Testis (tissue), 2 donors: ENCODE measurements at regions not wholly inside any gene's neighbourhood (a gene's known extent, or its start where the extent isn't known, plus 50 kb on each side); places are given as distances from the start of the nearest gene placed in this dataset.
"Not testable (repeated sequence)": the region's sequence is repeated elsewhere in the genome, so short reads cannot be mapped to it uniquely, and the experiment has no call there.

Experiments
- DNase-seq: peaks from one replicate; pipeline ENCODE4 v3.0.0-alpha.2; 2019
- H3K27ac ChIP-seq, 2 donors: fragments of 200-600 bp; sonication (generic); one replicate each; pipeline ENCODE4 v1.5.1; 2019
- H3K27me3 ChIP-seq: fragments of 200-600 bp; sonication (generic); one replicate; pipeline ENCODE4 v1.5.1; 2019
- H3K36me3 ChIP-seq: fragments of 200-600 bp; sonication (generic); one replicate; pipeline ENCODE4 v1.5.1; 2017; ENCODE audit warnings: low read depth; ENCODE audit errors: missing control alignments
- H3K4me1 ChIP-seq: fragments of 200-600 bp; sonication (generic); one replicate; pipeline ENCODE4 v1.5.1; 2019
- H3K4me3 ChIP-seq, 2 donors: fragments of 200-600 bp; sonication (generic); one replicate each; pipeline ENCODE4 v1.5.1; 2017 to 2019
- H3K9me3 ChIP-seq: fragments of 200-600 bp; sonication (generic); one replicate; pipeline ENCODE4 v1.5.1; 2017
- POLR2A ChIP-seq: fragments of 450-650 bp; IDR thresholded peaks from one replicate; pipeline ENCODE4 v1.6.1; 2017; ENCODE audit warnings: antibody characterized with exemption, mild to moderate bottlenecking, moderate library complexity
- WGBS, 2 donors: methylation state at CpG; one replicate each; pipeline ENCODE4 v1.1.5; 2018; 5-methylcytosine and 5-hydroxymethylcytosine counted together
- intact Hi-C: fragments of 100-400 bp; cut with DNase I; formaldehyde crosslinking; loops from one replicate; pipeline ENCODE4 v1.15.1; 2023; ENCODE audit warnings: low total_unique reads
- TF ChIP-seq, protein P1 (sequence below), 3 experiments: fragments of 450-650 bp in 2 of 3; fragments of 200-600 bp in 1 of 3; sonication (generic) in 1 of 3; IDR thresholded peaks; one replicate each; pipeline ENCODE4 v1.5.1; 2016 to 2019; ENCODE audit warnings: antibody characterized with exemption in 3 of 3, mild to moderate bottlenecking in 2 of 3, moderate library complexity in 1 of 3

DNA sequence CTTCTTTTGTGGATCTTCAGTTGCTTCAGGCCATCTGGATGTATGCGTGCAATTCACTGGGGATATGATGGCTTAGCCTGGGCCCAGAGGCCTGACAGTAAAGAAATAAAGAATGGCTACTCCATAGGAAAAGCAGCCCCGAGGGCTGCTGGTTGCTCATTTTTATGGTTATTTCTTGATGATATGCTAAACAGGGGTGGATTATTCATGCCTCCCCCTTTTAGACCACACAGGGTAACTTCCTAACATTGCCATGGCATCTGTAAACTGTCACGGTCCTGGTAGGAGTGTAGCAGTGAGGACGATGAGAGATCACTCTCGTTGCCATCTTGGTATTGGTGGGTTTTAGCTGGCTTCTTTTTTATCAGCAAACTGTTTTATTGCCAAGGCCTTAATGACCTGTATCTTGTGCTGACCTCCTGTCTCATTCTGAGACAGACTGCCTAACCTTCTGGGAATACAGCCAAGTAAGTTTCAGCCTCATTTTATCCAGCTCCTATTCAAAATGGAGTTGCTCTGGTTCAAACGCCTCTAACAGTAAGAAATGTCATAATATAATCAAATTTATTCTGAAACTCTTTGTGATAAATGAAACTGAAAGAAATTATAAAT lies 60.5 kb downstream of the DSEL start:
- DNase-seq = no peak
- TF ChIP-seq, protein P1, sequence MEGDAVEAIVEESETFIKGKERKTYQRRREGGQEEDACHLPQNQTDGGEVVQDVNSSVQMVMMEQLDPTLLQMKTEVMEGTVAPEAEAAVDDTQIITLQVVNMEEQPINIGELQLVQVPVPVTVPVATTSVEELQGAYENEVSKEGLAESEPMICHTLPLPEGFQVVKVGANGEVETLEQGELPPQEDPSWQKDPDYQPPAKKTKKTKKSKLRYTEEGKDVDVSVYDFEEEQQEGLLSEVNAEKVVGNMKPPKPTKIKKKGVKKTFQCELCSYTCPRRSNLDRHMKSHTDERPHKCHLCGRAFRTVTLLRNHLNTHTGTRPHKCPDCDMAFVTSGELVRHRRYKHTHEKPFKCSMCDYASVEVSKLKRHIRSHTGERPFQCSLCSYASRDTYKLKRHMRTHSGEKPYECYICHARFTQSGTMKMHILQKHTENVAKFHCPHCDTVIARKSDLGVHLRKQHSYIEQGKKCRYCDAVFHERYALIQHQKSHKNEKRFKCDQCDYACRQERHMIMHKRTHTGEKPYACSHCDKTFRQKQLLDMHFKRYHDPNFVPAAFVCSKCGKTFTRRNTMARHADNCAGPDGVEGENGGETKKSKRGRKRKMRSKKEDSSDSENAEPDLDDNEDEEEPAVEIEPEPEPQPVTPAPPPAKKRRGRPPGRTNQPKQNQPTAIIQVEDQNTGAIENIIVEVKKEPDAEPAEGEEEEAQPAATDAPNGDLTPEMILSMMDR (IDR thresholded peaks at IDR 0.05) = no peak
- TF ChIP-seq POLR2A = no peak

DNA sequence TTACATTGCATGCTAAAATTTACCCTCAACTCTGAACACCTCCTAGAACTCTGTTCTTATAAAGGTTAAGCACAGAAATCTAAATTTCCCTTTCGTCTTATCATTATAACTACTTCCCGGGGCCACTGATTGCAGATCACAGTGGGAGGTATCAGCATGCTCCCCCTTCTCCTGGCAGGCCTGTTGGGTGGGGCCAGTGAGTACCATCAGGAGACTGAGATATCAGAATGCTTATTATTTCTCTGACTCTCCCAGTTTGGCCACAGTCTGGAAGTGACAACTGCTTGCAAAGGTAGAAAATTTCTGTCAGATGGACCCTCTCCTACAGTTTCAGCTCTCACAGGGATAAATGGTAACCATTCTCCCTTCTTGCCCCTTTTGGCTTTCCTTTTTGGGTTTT lies 62.6 kb downstream of the DSEL start:
- no peak overlapping the region for H3K27ac ChIP-seq
- intact Hi-C loops = no loop called here
- no peak overlapping the region for H3K4me3 ChIP-seq
- no peaks in the 10 kb centered on the region for H3K36me3 ChIP-seq
- no peaks in the 10 kb centered on the region for H3K4me1 ChIP-seq
- TF ChIP-seq, protein P1 (IDR thresholded peaks at IDR 0.05) = no peak
- no peak for TF ChIP-seq POLR2A
- no peak for DNase-seq
- H3K9me3 ChIP-seq = no peaks in the 10 kb centered on the region
- WGBS, 2 donors = 25 to 30% methylated on average over 2 of the region's 2 CpGs
- no peaks in the 10 kb centered on the region for H3K27me3 ChIP-seq

More for the DNA sequence above, 60.5 kb downstream of the DSEL start:
- H3K4me1 ChIP-seq = no peaks in the 10 kb centered on the region
- intact Hi-C loops = no loop called here
- H3K4me3 ChIP-seq = no peak overlapping the region
- no peaks in the 10 kb centered on the region for H3K36me3 ChIP-seq
- 59 to 72% methylated on average over 6 of the region's 6 CpGs for WGBS, 2 donors
- H3K9me3 ChIP-seq = no peaks in the 10 kb centered on the region
- H3K27ac ChIP-seq = no peak overlapping the region
- H3K27me3 ChIP-seq = no peaks in the 10 kb centered on the region

DNA sequence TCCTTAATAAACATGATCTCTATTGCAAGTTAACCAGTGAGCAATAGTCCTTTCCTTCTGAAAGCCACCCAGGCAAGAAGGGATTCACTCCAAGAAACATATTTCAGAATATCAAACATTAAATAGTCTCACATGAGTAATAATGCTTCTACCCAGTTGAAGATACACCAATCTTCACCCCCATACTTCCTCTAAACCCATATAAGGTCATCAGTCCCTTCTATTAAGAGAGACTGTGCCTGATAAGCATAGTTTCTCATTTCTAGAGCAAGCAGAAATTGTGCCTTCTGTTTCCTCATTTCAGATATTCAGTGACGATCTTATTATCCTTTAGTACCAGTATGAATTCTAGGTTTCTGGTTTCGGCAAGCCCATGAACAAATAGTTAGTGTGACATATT lies 64.6 kb downstream of the DSEL start:
- Histone ChIP-seq H3K36me3 (no peaks in the 10 kb centered on the region), H3K27ac (no peak overlapping the region), H3K4me1 (no peaks in the 10 kb centered on the region), H3K4me3 (no peak overlapping the region), H3K9me3 (no peaks in the 10 kb centered on the region), H3K27me3 (no peaks in the 10 kb centered on the region)
- DNase-seq = no peak
- intact Hi-C loops = no loop called here
- WGBS, 2 donors = 81 to 89% methylated on average over 2 of the region's 2 CpGs
- TF ChIP-seq POLR2A = no peak
- TF ChIP-seq, protein P1 (IDR thresholded peaks at IDR 0.05) = no peak

DNA sequence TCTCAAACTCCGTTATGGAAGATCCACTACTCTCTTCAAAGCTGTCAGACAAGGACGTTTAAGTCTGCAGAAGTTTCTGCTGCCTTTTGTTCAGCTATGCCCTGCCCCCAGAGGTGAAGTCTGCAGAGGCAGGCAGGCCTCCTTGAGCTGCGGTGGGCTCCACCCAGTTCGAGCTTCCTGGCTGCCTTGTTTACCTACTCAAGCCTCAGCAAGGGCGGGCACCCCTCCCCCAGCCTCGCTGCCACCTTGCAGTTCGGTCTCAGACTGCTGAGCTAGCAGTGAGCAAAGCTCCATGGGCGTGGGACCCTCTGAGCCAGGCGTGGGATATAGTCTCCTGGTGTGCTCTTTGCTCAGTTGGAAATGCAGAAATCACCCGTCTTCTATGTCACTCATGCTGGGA lies 65.4 kb downstream of the DSEL start:
- 83 to 84% methylated on average over 4 to 10 of the region's 10 CpGs for WGBS, 2 donors
- intact Hi-C loops, DNase-seq: not testable (repeated sequence)

DNA sequence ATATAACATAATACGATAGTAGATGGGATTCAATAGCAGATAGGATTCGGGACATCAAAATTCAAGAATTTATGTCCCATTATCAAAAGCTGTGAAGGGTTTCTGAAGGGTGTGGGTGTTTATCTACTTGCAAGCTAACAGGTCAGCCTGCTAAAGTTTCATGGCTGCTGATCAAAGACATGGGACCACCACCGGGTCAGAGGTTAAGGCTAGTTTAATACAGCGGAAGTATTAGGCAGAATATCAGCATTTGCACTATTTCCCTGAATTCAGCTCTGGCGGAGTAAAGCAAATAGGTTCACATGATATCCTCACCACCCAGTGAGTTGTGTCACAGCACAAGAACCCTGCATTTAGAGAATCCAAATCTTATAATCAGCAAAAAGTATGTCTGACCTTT lies 82.5 kb downstream of the DSEL start:
- no peak overlapping the region for H3K27ac ChIP-seq
- 88 to 93% methylated on average over 5 of the region's 5 CpGs for WGBS, 2 donors
- intact Hi-C loops = no loop called here
- no peaks in the 10 kb centered on the region for H3K4me1 ChIP-seq
- TF ChIP-seq, protein P1 (IDR thresholded peaks at IDR 0.05) = no peak
- TF ChIP-seq POLR2A = no peak
- no peak for DNase-seq
- no peak overlapping the region for H3K4me3 ChIP-seq
- no peaks in the 10 kb centered on the region for H3K36me3 ChIP-seq
- no peaks in the 10 kb centered on the region for H3K9me3 ChIP-seq
- no peaks in the 10 kb centered on the region for H3K27me3 ChIP-seq

More for the DNA sequence above, 65.4 kb downstream of the DSEL start:
- H3K36me3 ChIP-seq, H3K27ac ChIP-seq, H3K4me3 ChIP-seq, H3K9me3 ChIP-seq, H3K4me1 ChIP-seq, H3K27me3 ChIP-seq: not testable (repeated sequence)
